K562 (cell line): ENCODE measurements at regions not wholly inside any gene's neighbourhood (a gene's known extent, or its start where the extent isn't known, plus 50 kb on each side); places are given as distances from the start of the nearest gene placed in this dataset.

ENCODE experiments used
- ATAC-seq: fragments of 200-7000 bp; cut with Tn5 transposase; 3 replicates; pipeline ENCODE4 v1.9.1; 2020; ENCODE audit warnings: moderate library complexity
- BruUV-seq: library from RNA; stranded (reverse); fragments of 400-500 nt; replicated peaks from 2 replicates; lab custom pipeline; 2021; lab: Mats Ljungman, UMichigan
- CTCF ChIA-PET: fragments of 300-600 bp; formaldehyde crosslinking; extraction: SDS; loops from one replicate; lab custom pipeline; 2021; ENCODE audit warnings: low intra/inter-chr PET ratio; lab: Yijun Ruan, JAX
- POLR2A ChIA-PET: fragments of 300-600, 350-650 bp; sonication (Branson Sonifier 250); formaldehyde crosslinking; extraction: SDS; loops from one replicate; lab custom pipeline; 2021; ENCODE audit warnings: antibody characterized with exemption, inconsistent platforms; lab: Yijun Ruan, JAX
- DNase-seq, 4 experiments: peaks; one replicate each; pipeline versions ENCODE4 v3.0.0 to v3.0.0-alpha.2; 2011 to 2018; ENCODE audit warnings: low spot score in 3 of 4, mixed read lengths in 3 of 4; ENCODE audit errors: extremely low read depth in 1 of 4
- FAIRE-seq: peaks from 2 replicates; lab custom pipeline; 2011; peaks lifted over from hg19 to GRCh38; lab: Jason Lieb, UNC
- H2AFZ ChIP-seq: 2 replicates; pipeline ENCODE4 v1.6.0; 2011; ENCODE audit warnings: low read depth, low read length, control low read depth, inconsistent platforms
- H3K27ac ChIP-seq: fragments of 200-600 bp; 3 replicates; pipeline ENCODE4 v1.8.0; 2011; ENCODE audit warnings: low read depth, mild to moderate bottlenecking, control low read depth, inconsistent platforms, low read length, moderate library complexity, mixed read lengths; ENCODE audit errors: extremely low read depth
- H3K27me3 ChIP-seq, 2 experiments: fragments of 300-600 bp in 1 of 2; 2 replicates in 1 of 2; 3 replicates in 1 of 2; pipeline versions ENCODE4 v1.6.0 to v1.8.0; 2011; ENCODE audit warnings: inconsistent platforms in 2 of 2, low read length in 2 of 2, mild to moderate bottlenecking in 1 of 2, mixed read lengths in 1 of 2, moderate library complexity in 1 of 2; ENCODE audit not compliant: control insufficient read depth in 2 of 2, insufficient read depth in 2 of 2
- H3K36me3 ChIP-seq: fragments of 300-600 bp; 3 replicates; pipeline ENCODE4 v1.8.0; 2011; ENCODE audit warnings: mild to moderate bottlenecking, low read length, inconsistent platforms; ENCODE audit not compliant: control insufficient read depth, insufficient read depth
- H3K4me1 ChIP-seq, 2 experiments: fragments of 200-600 bp in 1 of 2; replicated peaks in 1 of 2; 2 replicates in 1 of 2; 3 replicates in 1 of 2; pipeline versions ENCODE4 v1.5.1 to v1.8.0; 2011; ENCODE audit warnings: inconsistent platforms in 2 of 2, low read length in 2 of 2, mild to moderate bottlenecking in 1 of 2, mixed read lengths in 1 of 2, moderate library complexity in 1 of 2; ENCODE audit not compliant: control insufficient read depth in 2 of 2, insufficient read depth in 2 of 2
- H3K4me2 ChIP-seq: 2 replicates; pipeline ENCODE4 v1.6.1; 2011; ENCODE audit warnings: low read length, control low read depth, inconsistent platforms, mixed read lengths; ENCODE audit not compliant: insufficient read depth
- H3K4me3 ChIP-seq: fragments of 200-600 bp; sonication (generic), shearing (Covaris generic); 2 replicates; pipeline ENCODE4 v1.5.1; 2016; ENCODE audit warnings: control low read depth, inconsistent platforms
- H3K79me2 ChIP-seq: fragments of 200-600 bp; 3 replicates; pipeline ENCODE4 v1.8.0; 2011; ENCODE audit warnings: low read length, inconsistent platforms; ENCODE audit not compliant: control insufficient read depth, insufficient read depth
- H3K9ac ChIP-seq, 2 experiments: 2 replicates each; pipeline versions ENCODE4 v1.6.0 to v1.6.1; 2011; ENCODE audit warnings: low read depth in 2 of 2, low read length in 2 of 2, control low read depth in 1 of 2, inconsistent platforms in 1 of 2, mild to moderate bottlenecking in 1 of 2, mixed read lengths in 1 of 2; ENCODE audit not compliant: insufficient read depth in 1 of 2
- H3K9me1 ChIP-seq: one replicate; pipeline ENCODE4 v1.6.0; 2011; ENCODE audit warnings: inconsistent platforms, mild to moderate bottlenecking, low read length, moderate library complexity; ENCODE audit not compliant: control insufficient read depth, insufficient read depth
- H3K9me3 ChIP-seq: replicated peaks from 2 replicates; pipeline ENCODE4 v1.5.1; 2011; ENCODE audit warnings: low read depth, low read length, inconsistent platforms; ENCODE audit not compliant: control insufficient read depth, insufficient read depth
- H4K20me1 ChIP-seq: replicated peaks from 2 replicates; pipeline ENCODE4 v1.6.1; 2011; ENCODE audit warnings: low read length, inconsistent platforms, mixed read lengths; ENCODE audit not compliant: control insufficient read depth, insufficient read depth
- KAT8 ChIP-seq: fragments of 450-650 bp; IDR thresholded peaks from 2 replicates; pipeline ENCODE4 v1.6.1; 2016; ENCODE audit warnings: low read depth, mild to moderate bottlenecking
- MXD1 ChIP-seq: fragments of 250-450 bp; sonication (Bioruptor Pico); IDR thresholded peaks from 2 replicates; pipeline ENCODE4 v1.8.0; 2021; ENCODE audit warnings: borderline replicate concordance, mild to moderate bottlenecking, moderate library complexity; ENCODE audit not compliant: poor library complexity, severe bottlenecking
- PPARD ChIP-seq: fragments of 250-450 bp; sonication (Bioruptor Pico); IDR thresholded peaks from 2 replicates; pipeline ENCODE4 v1.8.0; 2022; ENCODE audit warnings: inconsistent platforms, mild to moderate bottlenecking, moderate library complexity
- SAP30 ChIP-seq: fragments of 200-600 bp; sonication (generic); IDR thresholded peaks from 2 replicates; pipeline ENCODE4 v1.6.1; 2012; ENCODE audit warnings: borderline replicate concordance, low read depth, mild to moderate bottlenecking, moderate library complexity, low read length, control low read depth, inconsistent platforms; ENCODE audit not compliant: insufficient read depth, poor library complexity, severe bottlenecking
- SMARCE1 ChIP-seq: fragments of 450-650 bp; IDR thresholded peaks from 2 replicates; pipeline ENCODE4 v1.7.1; 2016; ENCODE audit warnings: mild to moderate bottlenecking
- TEAD1 ChIP-seq, 2 experiments: fragments of 450-650 bp in 1 of 2; sonication (generic) in 1 of 2; formaldehyde crosslinking; IDR thresholded peaks; 2 replicates each; pipeline versions ENCODE4 v1.4.0 to v1.8.0; 2020 to 2022; ENCODE audit warnings: mild to moderate bottlenecking in 2 of 2, missing genetic modification reagents in 1 of 2
- ZNF165 ChIP-seq: fragments of 250-450 bp; sonication (Bioruptor Pico); IDR thresholded peaks from 2 replicates; pipeline ENCODE4 v1.4.0; 2020; ENCODE audit warnings: borderline replicate concordance
- ZNF224 ChIP-seq: sonication (generic); formaldehyde crosslinking; IDR thresholded peaks from 2 replicates; pipeline ENCODE4 v1.8.0; 2022; ENCODE audit warnings: mild to moderate bottlenecking, missing genetic modification reagents
- WGBS: fragments of 100-300 bp; shearing (Covaris generic); methylation state at CpG from one replicate; pipeline ENCODE4 v1.1.6; 2016; ENCODE audit warnings: low coverage, mixed read lengths; ENCODE audit not compliant: insufficient coverage; ENCODE audit errors: missing lambda C conversion rate; 5-methylcytosine and 5-hydroxymethylcytosine counted together
- in situ Hi-C: fragments of 300-500 bp; cut with MboI; formaldehyde crosslinking; loops from 4 replicates; pipeline ENCODE4 v1.15.0; 2018; ENCODE audit warnings: inconsistent platforms, mixed read lengths
- intact Hi-C: fragments of 100-400 bp; cut with micrococcal nuclease; formaldehyde crosslinking; loops from 2 replicates; pipeline ENCODE4 v1.14.2; 2022
- TF ChIP-seq, protein P1 (sequence below), 2 experiments: fragments of 450-650 bp in 1 of 2; sonication (generic) in 1 of 2; formaldehyde crosslinking in 1 of 2; IDR thresholded peaks in 1 of 2; conservative IDR thresholded peaks in 1 of 2; 2 replicates each; pipeline versions ENCODE4 v1.6.1 to v1.8.1; 2016 to 2023; ENCODE audit warnings: mild to moderate bottlenecking in 2 of 2, moderate library complexity in 2 of 2, inconsistent platforms in 1 of 2, missing genetic modification reagents in 1 of 2
- TF ChIP-seq, protein P2 (sequence below): IDR thresholded peaks from 2 replicates; pipeline ENCODE4 v1.6.1; 2011; ENCODE audit warnings: borderline replicate concordance, low read depth, mild to moderate bottlenecking, moderate library complexity, low read length; ENCODE audit not compliant: insufficient read depth, poor library complexity, severe bottlenecking

GRCh38 chr9:1539216-1539615, 475.9 kb upstream of the SMARCA2 start:
- no peaks in the 10 kb centered on the region for H3K79me2 ChIP-seq
- no peaks in the 10 kb centered on the region for H3K4me1 ChIP-seq
- in situ Hi-C loops (no loop called here), intact Hi-C loops (no loop called here)
- DNase-seq (no peak), ATAC-seq (no peak), FAIRE-seq (no peak)
- no peaks in the 10 kb centered on the region for H4K20me1 ChIP-seq
- no peaks in the 10 kb centered on the region for H3K9me1 ChIP-seq
- no peaks in the 10 kb centered on the region; the same call in 1 of the 2 replicates for H3K9me3 ChIP-seq
- ChIA-PET CTCF (no interaction called here), POLR2A (no interaction called here)
- H3K27ac ChIP-seq, result no peak overlapping the region
- no peak overlapping the region for H2AFZ ChIP-seq
- H3K4me3 ChIP-seq, result no peak overlapping the region
- no peaks in the 10 kb centered on the region for H3K27me3 ChIP-seq
- 0% methylated on average over 2 of the region's 2 CpGs for WGBS
- TF ChIP-seq PPARD (CRISPR knock-in tag) (no peak), SAP30 (no peak), MXD1 (CRISPR knock-in tag) (no peak), SMARCE1 (no peak), ZNF165 (no peak), ZNF224 (CRISPR knock-in tag) (no peak), KAT8 (no peak), TEAD1 (CRISPR knock-in tag; IDR thresholded peaks at IDR 0.05) (no peak)
- TF ChIP-seq, protein P1, sequence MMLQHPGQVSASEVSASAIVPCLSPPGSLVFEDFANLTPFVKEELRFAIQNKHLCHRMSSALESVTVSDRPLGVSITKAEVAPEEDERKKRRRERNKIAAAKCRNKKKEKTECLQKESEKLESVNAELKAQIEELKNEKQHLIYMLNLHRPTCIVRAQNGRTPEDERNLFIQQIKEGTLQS (IDR thresholded peaks at IDR 0.05), result no peak
- TF ChIP-seq, protein P1 (CRISPR knock-in tag; conservative IDR thresholded peaks at IDR 0.05), result no peak
- TF ChIP-seq, protein P2, sequence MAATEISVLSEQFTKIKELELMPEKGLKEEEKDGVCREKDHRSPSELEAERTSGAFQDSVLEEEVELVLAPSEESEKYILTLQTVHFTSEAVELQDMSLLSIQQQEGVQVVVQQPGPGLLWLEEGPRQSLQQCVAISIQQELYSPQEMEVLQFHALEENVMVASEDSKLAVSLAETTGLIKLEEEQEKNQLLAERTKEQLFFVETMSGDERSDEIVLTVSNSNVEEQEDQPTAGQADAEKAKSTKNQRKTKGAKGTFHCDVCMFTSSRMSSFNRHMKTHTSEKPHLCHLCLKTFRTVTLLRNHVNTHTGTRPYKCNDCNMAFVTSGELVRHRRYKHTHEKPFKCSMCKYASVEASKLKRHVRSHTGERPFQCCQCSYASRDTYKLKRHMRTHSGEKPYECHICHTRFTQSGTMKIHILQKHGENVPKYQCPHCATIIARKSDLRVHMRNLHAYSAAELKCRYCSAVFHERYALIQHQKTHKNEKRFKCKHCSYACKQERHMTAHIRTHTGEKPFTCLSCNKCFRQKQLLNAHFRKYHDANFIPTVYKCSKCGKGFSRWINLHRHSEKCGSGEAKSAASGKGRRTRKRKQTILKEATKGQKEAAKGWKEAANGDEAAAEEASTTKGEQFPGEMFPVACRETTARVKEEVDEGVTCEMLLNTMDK, result no peak
- no peak overlapping the region for H3K4me2 ChIP-seq
- no peak overlapping the region for H3K9ac ChIP-seq
- no TSS peak for BruUV-seq
- H3K36me3 ChIP-seq, result no peaks in the 10 kb centered on the region
